Hypothalamus (tissue), 51 donors: ENCODE measurements at regions not wholly inside any gene's neighbourhood (a gene's known extent, or its start where the extent isn't known, plus 50 kb on each side); places are given as distances from the start of the nearest gene placed in this dataset.
"Not testable (repeated sequence)": the region's sequence is repeated elsewhere in the genome, so short reads cannot be mapped to it uniquely, and the experiment has no call there.

ENCODE experiments used
- DNase-seq, 51 donors: peaks; one replicate each; lab custom pipeline; 2025; lab: John Stamatoyannopoulos, UW

- no peak for DNase-seq
These were observed 113.7 kb downstream of the IGLL1 start for GRCh38 chr22:23466351-23466750.

GRCh38 chr22:23464796-23465195, 115.3 kb downstream of the IGLL1 start:
- not testable (repeated sequence) for DNase-seq

GRCh38 chr22:23460517-23461031, 119.5 kb downstream of the IGLL1 start:
- not testable (repeated sequence) for DNase-seq

GRCh38 chr22:23459645-23460516, 120.2 kb downstream of the IGLL1 start:
- not testable (repeated sequence) for DNase-seq

GRCh38 chr22:23458663-23459541, 121.2 kb downstream of the IGLL1 start:
- DNase-seq, result no peak

GRCh38 chr22:23457380-23457985, 122.6 kb downstream of the IGLL1 start:
- DNase-seq, result no peak

GRCh38 chr22:23456666-23457379, 123.3 kb downstream of the IGLL1 start:
- not testable (repeated sequence) for DNase-seq

- DNase-seq, result not testable (repeated sequence)
These were observed 125.7 kb downstream of the IGLL1 start for GRCh38 chr22:23454345-23454744.

GRCh38 chr22:23453277-23453676, 126.8 kb downstream of the IGLL1 start:
- no peak for DNase-seq

- no peak for DNase-seq
These were observed 127.7 kb downstream of the IGLL1 start for GRCh38 chr22:23452231-23453010.

- not testable (repeated sequence) for DNase-seq
These were observed 128.4 kb downstream of the IGLL1 start for GRCh38 chr22:23451452-23452230.

- not testable (repeated sequence) for DNase-seq
These were observed 129.3 kb downstream of the IGLL1 start for GRCh38 chr22:23450821-23451220.

GRCh38 chr22:23450434-23450795, 129.7 kb downstream of the IGLL1 start:
- no peak for DNase-seq

- not testable (repeated sequence) for DNase-seq
These were observed 130.2 kb downstream of the IGLL1 start for GRCh38 chr22:23449748-23450433.

- DNase-seq, result not testable (repeated sequence)
These were observed 131.4 kb downstream of the IGLL1 start for GRCh38 chr22:23448499-23449288.

GRCh38 chr22:23446796-23447350, 133.2 kb downstream of the IGLL1 start:
- no peak for DNase-seq

GRCh38 chr22:23446194-23446593, 133.9 kb downstream of the IGLL1 start:
- not testable (repeated sequence) for DNase-seq
